Stimulated activated naive B cell treated with anti-CD40 and anti-IgM and Interleukin-4, amounts not matched to agents 10 μg/mL and 1 μg/mL and 100 μg/mL, for 72 hours (primary cell): ENCODE measurements at regions not wholly inside any gene's neighbourhood (a gene's known extent, or its start where the extent isn't known, plus 50 kb on each side); places are given as distances from the start of the nearest gene placed in this dataset.
A peak's percentile ranks its signal among the peaks of the same experiment; 100 is the strongest.

Experiments used
- ATAC-seq, 2 donors: fragments of 150-1000 bp; cut with Tn5 transposase; replicated peaks; 2 replicates each; pipeline ENCODE4 v1.10.0; 2021; ENCODE audit warnings: moderate library complexity in 1 of 2
- DNase-seq: peaks from one replicate; pipeline ENCODE4 v3.0.0; 2021
- H3K27ac Mint-ChIP-seq: one replicate; pipeline ENCODE4 v1.8.0; 2022; ENCODE audit warnings: mild to moderate bottlenecking, mixed read lengths
- H3K27me3 Mint-ChIP-seq, 2 donors: one replicate each; pipeline ENCODE4 v1.8.0; 2022; ENCODE audit warnings: mixed read lengths in 2 of 2
- H3K36me3 Mint-ChIP-seq, 2 donors: one replicate each; pipeline ENCODE4 v1.8.0; 2022; ENCODE audit warnings: mixed read lengths in 2 of 2, mild to moderate bottlenecking in 1 of 2
- H3K4me1 Mint-ChIP-seq, 2 donors: one replicate each; pipeline ENCODE4 v1.8.0; 2022; ENCODE audit warnings: mixed read lengths in 2 of 2, mild to moderate bottlenecking in 1 of 2
- H3K4me3 Mint-ChIP-seq, 2 donors: one replicate each; pipeline ENCODE4 v1.8.0; 2022; ENCODE audit warnings: mild to moderate bottlenecking in 2 of 2, mixed read lengths in 2 of 2, moderate library complexity in 1 of 2
- H3K9me3 Mint-ChIP-seq, 2 donors: one replicate each; pipeline ENCODE4 v1.8.0; 2022; ENCODE audit warnings: mixed read lengths in 2 of 2, mild to moderate bottlenecking in 1 of 2

GRCh38 chr1:47554082-47554481, 116.2 kb downstream of the FOXD2 start:
- Mint-ChIP-seq H3K9me3 (no peaks in the 10 kb centered on the region), H3K27me3 (peaks cover 12 to 22% of the 10 kb centered on the region in 2 donors), H3K27ac (no peak overlapping the region), H3K4me3 (no peak overlapping the region), H3K36me3 (no peaks in the 10 kb centered on the region), H3K4me1 (no peaks in the 10 kb centered on the region)
- DNase-seq (no peak), ATAC-seq (no peak)

DNA sequence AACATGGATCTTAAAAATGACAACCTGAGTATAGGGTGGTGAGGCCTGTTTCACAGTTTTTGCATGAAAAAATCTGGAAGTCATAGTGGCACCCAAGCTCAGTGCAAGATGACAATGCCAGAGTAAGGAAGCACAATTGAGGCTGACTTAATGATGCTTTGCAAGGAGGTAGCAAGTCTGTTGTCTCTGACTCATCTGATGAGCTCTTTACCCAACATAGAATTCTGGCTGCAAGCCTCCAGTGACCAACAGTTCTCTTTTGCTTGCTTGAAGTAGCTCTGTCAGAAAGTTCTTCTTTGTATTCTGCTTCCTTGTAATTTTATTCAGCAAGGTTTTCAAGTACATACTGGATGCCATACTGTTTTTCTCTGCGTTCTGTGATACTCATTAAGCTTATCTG, 117.1 kb downstream of the FOXD2 start:
- no peak overlapping the region for H3K27ac Mint-ChIP-seq

GRCh38 chr1:47555306-47555705, 117.5 kb downstream of the FOXD2 start:
- DNase-seq (no peak), ATAC-seq (no peak)
- H3K4me1 Mint-ChIP-seq: no peaks in the 10 kb centered on the region
- peaks cover 12 to 24% of the 10 kb centered on the region in 2 donors for H3K27me3 Mint-ChIP-seq
- H3K36me3 Mint-ChIP-seq: no peaks in the 10 kb centered on the region
- no peak overlapping the region for H3K4me3 Mint-ChIP-seq
- H3K9me3 Mint-ChIP-seq: no peaks in the 10 kb centered on the region
- H3K27ac Mint-ChIP-seq: no peak overlapping the region

More for the DNA sequence above, 117.1 kb downstream of the FOXD2 start:
- Mint-ChIP-seq H3K9me3 (no peaks in the 10 kb centered on the region), H3K4me3 (no peak overlapping the region), H3K27me3 (peaks cover 12 to 24% of the 10 kb centered on the region in 2 donors), H3K36me3 (no peaks in the 10 kb centered on the region), H3K4me1 (no peaks in the 10 kb centered on the region)
- DNase-seq (no peak), ATAC-seq (no peak)

DNA sequence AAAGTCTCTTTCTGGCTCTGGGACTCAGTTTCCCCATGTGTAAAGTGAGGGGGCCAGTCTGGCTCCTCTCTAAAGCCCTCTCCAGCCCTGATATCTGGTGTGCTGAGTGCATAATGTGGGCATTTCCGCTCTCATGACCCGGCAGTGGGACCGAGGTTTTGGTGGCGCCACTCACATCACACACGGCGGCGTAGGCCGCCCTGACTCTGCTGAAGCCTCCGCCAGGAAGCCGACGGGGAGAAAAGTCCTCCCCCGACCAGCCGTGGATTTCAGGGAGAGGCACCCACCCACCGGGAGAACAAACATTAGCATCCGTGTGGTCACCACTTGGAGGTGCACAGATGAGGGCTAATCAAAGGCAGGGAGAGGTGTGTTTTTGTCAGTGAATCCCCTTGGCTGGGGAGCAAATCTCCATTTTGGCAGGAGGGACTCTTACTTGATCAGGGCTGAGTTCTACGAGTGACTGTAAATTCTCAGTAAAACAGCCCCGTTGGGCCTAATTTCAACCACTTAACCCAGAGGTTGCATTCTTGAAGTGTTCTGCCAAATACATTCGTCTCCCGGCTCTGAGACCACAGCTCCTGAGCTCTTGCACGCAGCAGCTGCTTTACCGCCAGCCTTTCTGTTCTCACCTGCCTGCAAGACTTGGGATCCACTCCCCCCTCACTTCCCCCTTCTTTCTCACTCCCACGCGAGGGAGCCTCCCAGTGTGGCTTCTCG, 118.2 kb downstream of the FOXD2 start:
- no peaks in the 10 kb centered on the region for H3K9me3 Mint-ChIP-seq
- no peak overlapping the region for H3K4me3 Mint-ChIP-seq
- no peak for DNase-seq
- no peaks in the 10 kb centered on the region for H3K4me1 Mint-ChIP-seq
- H3K27me3 Mint-ChIP-seq: peaks cover 12 to 24% of the 10 kb centered on the region in 2 donors
- H3K27ac Mint-ChIP-seq: no peak overlapping the region
- ATAC-seq: no peak
- no peaks in the 10 kb centered on the region for H3K36me3 Mint-ChIP-seq

DNA sequence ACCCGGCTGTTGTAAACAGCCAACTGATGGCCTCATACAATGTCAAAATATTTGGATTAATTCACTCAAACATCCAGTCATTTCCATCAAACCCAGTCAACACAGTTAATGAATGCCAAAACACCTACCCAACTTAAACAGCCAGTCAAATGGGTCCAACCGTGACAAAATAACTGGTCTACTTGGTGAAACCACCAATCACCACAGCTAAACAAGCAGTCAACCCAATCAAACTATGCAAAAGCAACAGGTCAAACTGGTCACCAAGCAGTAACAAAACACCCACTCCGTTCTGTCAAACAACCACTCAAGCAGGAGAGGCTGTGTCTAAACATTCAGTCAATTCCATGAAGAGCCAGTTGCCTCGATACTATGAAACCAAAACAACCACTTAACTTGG, 119.2 kb downstream of the FOXD2 start:
- peaks cover 12 to 24% of the 10 kb centered on the region in 2 donors for H3K27me3 Mint-ChIP-seq
- no peak overlapping the region for H3K4me3 Mint-ChIP-seq
- H3K36me3 Mint-ChIP-seq: no peaks in the 10 kb centered on the region
- DNase-seq: no peak
- no peak for ATAC-seq
- no peaks in the 10 kb centered on the region for H3K4me1 Mint-ChIP-seq
- H3K27ac Mint-ChIP-seq: no peak overlapping the region
- no peaks in the 10 kb centered on the region for H3K9me3 Mint-ChIP-seq

- H3K27ac Mint-ChIP-seq: no peak overlapping the region
- H3K27me3 Mint-ChIP-seq: peaks cover 6 to 18% of the 10 kb centered on the region in 2 donors
- no peaks in the 10 kb centered on the region for H3K9me3 Mint-ChIP-seq
These were observed 121.1 kb downstream of the FOXD2 start for GRCh38 chr1:47558601-47559593.

DNA sequence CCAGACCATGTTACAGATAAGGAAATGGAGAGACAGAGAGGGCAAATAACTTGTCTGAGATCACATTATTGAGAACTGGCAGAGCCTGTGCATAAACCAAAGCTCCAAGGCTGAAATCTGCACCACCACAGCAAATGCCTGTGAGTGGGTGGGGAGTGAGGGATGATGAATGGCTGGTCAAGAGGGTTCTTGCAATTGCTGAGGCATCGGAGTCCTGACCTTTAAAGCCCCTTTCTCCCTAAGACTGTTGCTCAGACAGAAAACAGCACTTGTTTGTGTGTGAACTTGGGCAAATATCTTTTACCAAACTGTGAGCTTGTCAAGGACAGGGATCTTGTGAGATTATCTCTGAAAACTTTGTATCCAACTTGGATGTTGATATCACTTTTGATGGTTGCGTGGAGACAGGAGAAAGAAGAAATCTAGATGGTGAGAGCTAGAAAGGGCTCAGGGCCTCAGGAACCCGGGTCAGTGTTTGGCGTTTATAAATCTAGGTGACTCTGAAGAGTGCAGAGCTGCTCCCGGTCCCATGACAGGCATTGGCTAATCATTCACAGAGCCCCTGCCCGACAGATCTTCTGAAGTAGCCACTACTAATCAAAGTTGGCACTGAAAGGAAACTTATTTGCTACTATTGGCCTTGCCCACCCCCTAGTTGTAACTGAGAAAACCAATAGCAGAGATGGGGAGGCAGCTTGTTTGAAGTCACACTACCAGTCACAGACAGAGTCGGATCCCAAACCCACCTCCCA, 122.3 kb downstream of the FOXD2 start:
- Mint-ChIP-seq H3K4me1 (peaks cover 5 to 18% of the 10 kb centered on the region in 2 donors), H3K4me3 (no peak overlapping the region), H3K9me3 (no peaks in the 10 kb centered on the region), H3K27me3 (peaks cover 6 to 17% of the 10 kb centered on the region in 2 donors), H3K27ac (no peak overlapping the region), H3K36me3 (no peaks in the 10 kb centered on the region)
- ATAC-seq: no peak
- no peak for DNase-seq

More at GRCh38 chr1:47558601-47559593, 121.1 kb downstream of the FOXD2 start:
- Mint-ChIP-seq H3K36me3 (no peaks in the 10 kb centered on the region), H3K4me3 (no peak overlapping the region), H3K4me1 (peaks cover 5 to 13% of the 10 kb centered on the region in 2 donors)
- no peak for DNase-seq
- ATAC-seq: no peak

DNA sequence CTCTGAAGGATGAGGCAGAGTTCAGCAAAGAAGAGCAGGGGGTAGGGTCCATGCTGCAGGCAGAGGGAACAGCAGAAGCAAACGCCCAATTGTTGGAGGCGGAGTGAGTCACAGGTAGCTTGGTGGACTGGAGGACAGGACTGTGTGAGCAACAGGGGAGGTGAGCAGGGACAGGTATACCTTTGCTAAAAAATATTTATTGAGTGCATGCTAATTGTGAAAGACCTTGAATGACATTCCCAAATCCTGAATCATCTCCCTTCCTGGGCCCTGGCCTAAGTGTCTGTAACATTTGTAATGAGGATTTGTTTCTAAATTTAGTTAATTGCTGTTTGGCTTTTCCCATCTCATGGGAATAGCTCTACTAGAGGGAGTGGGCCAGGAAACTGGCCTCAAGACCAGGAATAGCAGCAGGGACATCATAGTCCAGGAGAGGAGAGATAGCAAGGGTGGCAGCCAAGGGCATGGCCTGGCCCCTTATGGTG, 123.7 kb downstream of the FOXD2 start:
- H3K9me3 Mint-ChIP-seq: no peaks in the 10 kb centered on the region
- H3K4me1 Mint-ChIP-seq: peaks cover 5 to 18% of the 10 kb centered on the region in 2 donors
- no peak overlapping the region for H3K4me3 Mint-ChIP-seq
- H3K36me3 Mint-ChIP-seq: no peaks in the 10 kb centered on the region
- DNase-seq (no peak), ATAC-seq (no peak)
- peaks cover 3 to 6% of the 10 kb centered on the region in 2 donors for H3K27me3 Mint-ChIP-seq
- H3K27ac Mint-ChIP-seq: no peak overlapping the region

- H3K9me3 Mint-ChIP-seq: no peaks in the 10 kb centered on the region
- DNase-seq (no peak), ATAC-seq (no peak)
- H3K4me1 Mint-ChIP-seq: peaks cover 5 to 18% of the 10 kb centered on the region in 2 donors
- H3K27me3 Mint-ChIP-seq: peaks cover 0 to 5% of the 10 kb centered on the region in 2 donors
- no peak overlapping the region for H3K4me3 Mint-ChIP-seq
- H3K36me3 Mint-ChIP-seq: no peaks in the 10 kb centered on the region
- no peak overlapping the region for H3K27ac Mint-ChIP-seq
These were observed 124.3 kb downstream of the FOXD2 start for GRCh38 chr1:47562147-47562546.

DNA sequence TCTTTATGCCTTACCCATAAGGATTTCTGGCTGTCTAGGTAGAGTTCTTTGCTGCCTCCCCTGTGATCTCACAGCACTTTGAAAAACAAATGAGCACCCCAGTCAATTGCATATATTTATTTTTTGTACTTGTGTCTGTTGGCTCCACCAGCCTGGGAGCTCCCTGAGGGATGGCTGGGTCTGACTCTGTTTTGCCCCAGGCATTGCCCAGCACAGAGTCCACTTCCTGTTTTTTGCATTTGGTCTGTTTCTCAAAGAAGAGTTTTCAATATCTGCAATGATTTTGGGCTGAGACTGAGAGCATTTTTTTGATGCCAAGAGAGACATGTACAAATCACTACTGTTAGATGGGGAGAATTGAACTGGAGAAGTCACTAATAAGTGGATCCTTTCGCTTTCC, 125.0 kb downstream of the FOXD2 start:
- Mint-ChIP-seq H3K27ac (no peak overlapping the region), H3K9me3 (no peaks in the 10 kb centered on the region), H3K4me1 (peaks cover 5 to 18% of the 10 kb centered on the region in 2 donors), H3K36me3 (no peaks in the 10 kb centered on the region), H3K27me3 (peaks cover 0 to 5% of the 10 kb centered on the region in 2 donors), H3K4me3 (no peak overlapping the region)
- ATAC-seq (peak in 1 of 2 donors; percentile 27), DNase-seq (no peak)

DNA sequence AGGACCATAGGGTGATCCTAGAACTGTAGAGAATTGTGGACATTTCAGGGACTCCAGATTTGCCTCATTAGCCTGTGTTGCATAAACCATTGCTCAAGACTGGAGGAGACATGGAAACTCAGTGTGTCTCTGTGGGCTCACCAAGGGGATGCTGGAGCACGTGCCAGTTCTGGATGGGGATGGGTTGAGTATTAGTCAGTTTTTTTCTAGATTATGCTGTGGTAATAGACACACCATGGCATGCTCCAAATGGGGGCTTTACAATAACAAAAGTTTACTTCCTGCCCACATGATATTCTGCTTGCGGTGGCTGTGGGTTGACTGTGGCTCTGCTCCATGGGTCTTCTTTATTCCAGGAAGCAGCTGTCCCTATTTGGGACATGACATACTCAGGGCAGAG, 125.4 kb downstream of the FOXD2 start:
- no peaks in the 10 kb centered on the region for H3K9me3 Mint-ChIP-seq
- no peak overlapping the region for H3K4me3 Mint-ChIP-seq
- H3K27me3 Mint-ChIP-seq: peaks cover 0 to 5% of the 10 kb centered on the region in 2 donors
- H3K27ac Mint-ChIP-seq: no peak overlapping the region
- no peaks in the 10 kb centered on the region for H3K36me3 Mint-ChIP-seq
- H3K4me1 Mint-ChIP-seq: peaks cover 5 to 18% of the 10 kb centered on the region in 2 donors
- no peak for ATAC-seq
- DNase-seq: no peak

- Mint-ChIP-seq H3K4me3 (no peak overlapping the region), H3K9me3 (no peaks in the 10 kb centered on the region), H3K36me3 (no peaks in the 10 kb centered on the region), H3K27me3 (peaks cover 0 to 8% of the 10 kb centered on the region in 2 donors), H3K4me1 (peaks cover 5 to 18% of the 10 kb centered on the region in 2 donors), H3K27ac (no peak overlapping the region)
- ATAC-seq: no peak
- no peak for DNase-seq
These were observed 126.7 kb downstream of the FOXD2 start for GRCh38 chr1:47564570-47564969.

DNA sequence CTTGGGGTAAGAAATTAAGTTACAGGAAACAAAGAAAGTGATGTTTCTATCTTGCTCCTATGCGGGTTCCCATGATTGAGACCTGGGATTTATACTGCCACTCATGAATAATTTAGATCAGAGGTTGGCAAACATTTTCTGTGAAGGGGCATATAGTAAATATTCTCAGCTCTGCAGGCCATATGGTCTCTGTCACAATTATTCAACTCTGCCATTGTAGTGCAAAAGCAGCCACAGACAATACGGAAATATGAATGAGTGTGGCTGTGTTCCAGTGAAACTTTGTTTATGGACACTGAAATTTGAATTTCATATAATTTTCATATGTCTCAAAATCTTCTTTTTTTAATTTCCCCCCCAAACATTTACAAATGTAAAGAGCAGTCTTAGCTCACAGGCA, 127.2 kb downstream of the FOXD2 start:
- no peaks in the 10 kb centered on the region for H3K36me3 Mint-ChIP-seq
- H3K9me3 Mint-ChIP-seq: no peaks in the 10 kb centered on the region
- no peak for DNase-seq
- H3K4me1 Mint-ChIP-seq: peaks cover 5 to 18% of the 10 kb centered on the region in 2 donors
- no peak for ATAC-seq
- H3K27me3 Mint-ChIP-seq: peaks cover 0 to 8% of the 10 kb centered on the region in 2 donors
- no peak overlapping the region for H3K4me3 Mint-ChIP-seq
- H3K27ac Mint-ChIP-seq: no peak overlapping the region

DNA sequence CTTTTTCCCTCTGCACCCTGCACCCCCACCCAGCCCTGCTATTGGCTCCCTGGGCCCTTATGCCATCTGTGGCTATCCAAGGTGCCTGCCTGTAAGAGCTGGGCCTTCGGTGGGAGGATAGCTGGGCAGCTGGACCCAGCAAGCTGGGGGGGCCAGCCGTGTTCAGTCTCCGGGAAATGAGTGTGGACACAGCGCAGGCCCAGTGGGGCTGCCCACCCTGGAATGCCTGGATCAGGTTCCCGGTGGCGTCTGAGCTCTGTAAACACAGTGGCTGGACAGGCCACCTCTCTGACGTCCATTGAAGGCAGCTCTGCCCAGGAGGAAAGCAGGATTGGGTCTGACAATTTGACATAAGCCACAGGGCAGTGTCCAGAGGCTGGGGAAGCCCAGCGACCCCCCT, 127.8 kb downstream of the FOXD2 start:
- H3K27me3 Mint-ChIP-seq: peaks cover 4 to 8% of the 10 kb centered on the region in 2 donors
- peaks cover 5 to 18% of the 10 kb centered on the region in 2 donors for H3K4me1 Mint-ChIP-seq
- no peaks in the 10 kb centered on the region for H3K36me3 Mint-ChIP-seq
- no peak for DNase-seq
- H3K4me3 Mint-ChIP-seq: no peak overlapping the region
- no peak for ATAC-seq
- no peak overlapping the region for H3K27ac Mint-ChIP-seq
- H3K9me3 Mint-ChIP-seq: no peaks in the 10 kb centered on the region
